ENCODE measurements at regions not wholly inside any gene's neighbourhood (a gene's known extent, or its start where the extent isn't known, plus 50 kb on each side); places are given as distances from the start of the nearest gene placed in this dataset.

- no peak for TF ChIP-seq CTCF (IDR thresholded peaks at IDR 0.05; ENCODE audit: insufficient read depth, low read depth, low read length, missing control alignments)
- no peak overlapping the region for H3K4me3 ChIP-seq (ENCODE audit: low read length)
- DNase-seq (ENCODE audit: low read depth): peak; percentile 34
Measured at GRCh38 chr5:28281351-28281750, 1243.0 kb upstream of the CDH9 start.

GRCh38 chr5:28275931-28276330, 1237.5 kb upstream of the CDH9 start:
- TF ChIP-seq CTCF (IDR thresholded peaks at IDR 0.05; ENCODE audit: insufficient read depth, low read depth, low read length, missing control alignments): no peak
- DNase-seq (ENCODE audit: low read depth): no peak
- H3K4me3 ChIP-seq (ENCODE audit: low read length): no peak overlapping the region

- DNase-seq (ENCODE audit: low read depth): no peak
- H3K4me3 ChIP-seq (ENCODE audit: low read length): no peak overlapping the region
- TF ChIP-seq CTCF (IDR thresholded peaks at IDR 0.05; ENCODE audit: insufficient read depth, low read depth, low read length, missing control alignments): no peak
Measured at GRCh38 chr5:28269978-28270377, 1231.6 kb upstream of the CDH9 start.

GRCh38 chr5:28265877-28266276, 1227.5 kb upstream of the CDH9 start:
- H3K4me3 ChIP-seq (ENCODE audit: low read length): no peak overlapping the region
- DNase-seq (ENCODE audit: low read depth): no peak
- no peak for TF ChIP-seq CTCF (IDR thresholded peaks at IDR 0.05; ENCODE audit: insufficient read depth, low read depth, low read length, missing control alignments)

GRCh38 chr5:28254846-28255245, 1216.5 kb upstream of the CDH9 start:
- no peak for DNase-seq (ENCODE audit: low read depth)
- H3K4me3 ChIP-seq (ENCODE audit: low read length): no peak overlapping the region
- TF ChIP-seq CTCF (IDR thresholded peaks at IDR 0.05; ENCODE audit: insufficient read depth, low read depth, low read length, missing control alignments): no peak

- no peak overlapping the region for H3K4me3 ChIP-seq (ENCODE audit: low read length)
- TF ChIP-seq CTCF (IDR thresholded peaks at IDR 0.05; ENCODE audit: insufficient read depth, low read depth, low read length, missing control alignments): no peak
- no peak for DNase-seq (ENCODE audit: low read depth)
Measured at GRCh38 chr5:28253431-28253830, 1215.0 kb upstream of the CDH9 start.

GRCh38 chr5:28249771-28250415, 1211.5 kb upstream of the CDH9 start:
- H3K4me3 ChIP-seq (ENCODE audit: low read length): no peak overlapping the region
- peak; percentile 24 for DNase-seq (ENCODE audit: low read depth)
- no peak for TF ChIP-seq CTCF (IDR thresholded peaks at IDR 0.05; ENCODE audit: insufficient read depth, low read depth, low read length, missing control alignments)

Measured in epithelial cell of esophagus (primary cell).